ENCODE measurements at regions not wholly inside any gene's neighbourhood (a gene's known extent, or its start where the extent isn't known, plus 50 kb on each side); places are given as distances from the start of the nearest gene placed in this dataset.

- DNase-seq, result no peak
- Histone ChIP-seq H3K23ac (ENCODE audit: low read length) (no peak overlapping the region), H2AK5ac (ENCODE audit: low read length) (no peak overlapping the region), H3K4me2 (ENCODE audit: low read length) (no peak overlapping the region), H3K79me1 (ENCODE audit: low read length) (no peaks in the 10 kb centered on the region), H2BK120ac (ENCODE audit: insufficient read depth, low read length, poor library complexity) (no peak overlapping the region), H4K8ac (ENCODE audit: low read depth, low read length) (no peak overlapping the region), H3K9me3 (ENCODE audit: insufficient read depth, low read depth, low read length) (no peaks in the 10 kb centered on the region), H3K4me3 (ENCODE audit: low read depth, low read length) (no peak overlapping the region), H3K27ac (ENCODE audit: low read depth, low read length) (no peak overlapping the region), H3K18ac (ENCODE audit: low read length) (no peak overlapping the region), H3K27me3 (ENCODE audit: insufficient read depth, low read length) (no peaks in the 10 kb centered on the region), H3K4ac (ENCODE audit: low read depth, low read length) (no peak overlapping the region), H3K4me1 (ENCODE audit: control insufficient read depth in 1 of 2, insufficient read depth in 2 of 2, low read length in 2 of 2) (peaks cover 0 to 4% of the 10 kb centered on the region in 2 experiments), H4K12ac (ENCODE audit: low read depth, low read length) (no peak overlapping the region), H3K36me3 (ENCODE audit: control insufficient read depth in 1 of 2, insufficient read depth in 2 of 2, low read length in 2 of 2) (no peaks in the 10 kb centered on the region), H2BK5ac (ENCODE audit: low read depth, low read length, poor library complexity) (no peak overlapping the region), H2AFZ (ENCODE audit: insufficient read depth, low read length, poor library complexity) (no peak overlapping the region), H4K91ac (ENCODE audit: low read depth, low read length) (no peak overlapping the region), H3K14ac (ENCODE audit: low read length) (no peak overlapping the region), H3K79me2 (ENCODE audit: control insufficient read depth, insufficient read depth, low read length, poor library complexity) (no peaks in the 10 kb centered on the region), H3K9ac (ENCODE audit: low read length) (no peak overlapping the region), H2BK12ac (ENCODE audit: low read length) (no peak overlapping the region)
- no CpG with 5 or more reads among the region's 6 CpGs for WGBS (ENCODE audit: extremely low coverage, insufficient coverage, insufficient read length)
These were observed 222.7 kb upstream of the VCX3A start for GRCh38 chrX:6757631-6758030.

- Histone ChIP-seq H3K23ac (ENCODE audit: low read length) (no peak overlapping the region), H3K9me3 (ENCODE audit: insufficient read depth, low read depth, low read length) (no peaks in the 10 kb centered on the region), H2BK5ac (ENCODE audit: low read depth, low read length, poor library complexity) (no peak overlapping the region), H3K4me3 (ENCODE audit: low read depth, low read length) (no peak overlapping the region), H4K12ac (ENCODE audit: low read depth, low read length) (no peak overlapping the region), H3K4ac (ENCODE audit: low read depth, low read length) (no peak overlapping the region), H2AK5ac (ENCODE audit: low read length) (no peak overlapping the region), H3K79me1 (ENCODE audit: low read length) (no peaks in the 10 kb centered on the region), H2BK12ac (ENCODE audit: low read length) (no peak overlapping the region), H3K18ac (ENCODE audit: low read length) (no peak overlapping the region), H3K4me2 (ENCODE audit: low read length) (no peak overlapping the region), H3K27me3 (ENCODE audit: insufficient read depth, low read length) (no peaks in the 10 kb centered on the region), H2AFZ (ENCODE audit: insufficient read depth, low read length, poor library complexity) (no peak overlapping the region), H3K9ac (ENCODE audit: low read length) (no peak overlapping the region), H3K4me1 (ENCODE audit: control insufficient read depth in 1 of 2, insufficient read depth in 2 of 2, low read length in 2 of 2) (no peaks in the 10 kb centered on the region), H3K27ac (ENCODE audit: low read depth, low read length) (no peak overlapping the region), H3K36me3 (ENCODE audit: control insufficient read depth in 1 of 2, insufficient read depth in 2 of 2, low read length in 2 of 2) (no peaks in the 10 kb centered on the region), H4K8ac (ENCODE audit: low read depth, low read length) (no peak overlapping the region), H2BK120ac (ENCODE audit: insufficient read depth, low read length, poor library complexity) (no peak overlapping the region), H3K79me2 (ENCODE audit: control insufficient read depth, insufficient read depth, low read length, poor library complexity) (no peaks in the 10 kb centered on the region), H4K91ac (ENCODE audit: low read depth, low read length) (no peak overlapping the region), H3K14ac (ENCODE audit: low read length) (no peak overlapping the region)
- DNase-seq, result no peak
- WGBS (ENCODE audit: extremely low coverage, insufficient coverage, insufficient read length), result no CpG with 5 or more reads among the region's 3 CpGs
These were observed 213.7 kb upstream of the VCX3A start for GRCh38 chrX:6748595-6748994.

GRCh38 chrX:6738518-6739470, 203.9 kb upstream of the VCX3A start:
- Histone ChIP-seq H4K8ac (ENCODE audit: low read depth, low read length) (no peak overlapping the region), H2BK5ac (ENCODE audit: low read depth, low read length, poor library complexity) (no peak overlapping the region), H2AK5ac (ENCODE audit: low read length) (no peak overlapping the region), H3K9me3 (ENCODE audit: insufficient read depth, low read depth, low read length) (no peaks in the 10 kb centered on the region), H3K27me3 (ENCODE audit: insufficient read depth, low read length) (no peaks in the 10 kb centered on the region), H4K12ac (ENCODE audit: low read depth, low read length) (no peak overlapping the region), H3K4me3 (ENCODE audit: low read depth, low read length) (no peak overlapping the region), H2BK120ac (ENCODE audit: insufficient read depth, low read length, poor library complexity) (no peak overlapping the region), H3K27ac (ENCODE audit: low read depth, low read length) (no peak overlapping the region), H3K18ac (ENCODE audit: low read length) (no peak overlapping the region), H3K79me1 (ENCODE audit: low read length) (no peaks in the 10 kb centered on the region), H3K79me2 (ENCODE audit: control insufficient read depth, insufficient read depth, low read length, poor library complexity) (no peaks in the 10 kb centered on the region), H2BK12ac (ENCODE audit: low read length) (no peak overlapping the region), H3K36me3 (ENCODE audit: control insufficient read depth in 1 of 2, insufficient read depth in 2 of 2, low read length in 2 of 2) (no peaks in the 10 kb centered on the region), H3K4ac (ENCODE audit: low read depth, low read length) (no peak overlapping the region), H3K4me1 (ENCODE audit: control insufficient read depth in 1 of 2, insufficient read depth in 2 of 2, low read length in 2 of 2) (no peaks in the 10 kb centered on the region), H3K4me2 (ENCODE audit: low read length) (no peak overlapping the region), H4K91ac (ENCODE audit: low read depth, low read length) (no peak overlapping the region), H3K9ac (ENCODE audit: low read length) (no peak overlapping the region), H3K23ac (ENCODE audit: low read length) (no peak overlapping the region), H3K14ac (ENCODE audit: low read length) (no peak overlapping the region), H2AFZ (ENCODE audit: insufficient read depth, low read length, poor library complexity) (no peak overlapping the region)
- WGBS (ENCODE audit: extremely low coverage, insufficient coverage, insufficient read length), result no CpG with 5 or more reads among the region's 11 CpGs
- no peak for DNase-seq

- H2AFZ ChIP-seq (ENCODE audit: insufficient read depth, low read length, poor library complexity), result no peak overlapping the region
- H3K4me3 ChIP-seq (ENCODE audit: low read depth, low read length), result no peak overlapping the region
- H3K4me1 ChIP-seq (ENCODE audit: control insufficient read depth in 1 of 2, insufficient read depth in 2 of 2, low read length in 2 of 2), result no peaks in the 10 kb centered on the region
- no peak for DNase-seq
- no peak overlapping the region for H4K91ac ChIP-seq (ENCODE audit: low read depth, low read length)
- no peak overlapping the region for H3K23ac ChIP-seq (ENCODE audit: low read length)
- no peak overlapping the region for H2BK12ac ChIP-seq (ENCODE audit: low read length)
- WGBS (ENCODE audit: extremely low coverage, insufficient coverage, insufficient read length), result no CpG with 5 or more reads among the region's 6 CpGs
- no peaks in the 10 kb centered on the region for H3K79me2 ChIP-seq (ENCODE audit: control insufficient read depth, insufficient read depth, low read length, poor library complexity)
- H3K18ac ChIP-seq (ENCODE audit: low read length), result no peak overlapping the region
- no peak overlapping the region for H3K9ac ChIP-seq (ENCODE audit: low read length)
- no peak overlapping the region for H2BK120ac ChIP-seq (ENCODE audit: insufficient read depth, low read length, poor library complexity)
- no peak overlapping the region for H4K12ac ChIP-seq (ENCODE audit: low read depth, low read length)
- no peak overlapping the region for H3K4ac ChIP-seq (ENCODE audit: low read depth, low read length)
- no peaks in the 10 kb centered on the region for H3K9me3 ChIP-seq (ENCODE audit: insufficient read depth, low read depth, low read length)
- H4K8ac ChIP-seq (ENCODE audit: low read depth, low read length), result no peak overlapping the region
- H3K79me1 ChIP-seq (ENCODE audit: low read length), result no peaks in the 10 kb centered on the region
- no peak overlapping the region for H3K27ac ChIP-seq (ENCODE audit: low read depth, low read length)
- no peak overlapping the region for H3K14ac ChIP-seq (ENCODE audit: low read length)
- no peak overlapping the region for H2BK5ac ChIP-seq (ENCODE audit: low read depth, low read length, poor library complexity)
- no peaks in the 10 kb centered on the region for H3K27me3 ChIP-seq (ENCODE audit: insufficient read depth, low read length)
- no peak overlapping the region for H2AK5ac ChIP-seq (ENCODE audit: low read length)
- H3K36me3 ChIP-seq (ENCODE audit: control insufficient read depth in 1 of 2, insufficient read depth in 2 of 2, low read length in 2 of 2), result no peaks in the 10 kb centered on the region
- H3K4me2 ChIP-seq (ENCODE audit: low read length), result no peak overlapping the region
These were observed 200.1 kb upstream of the VCX3A start for GRCh38 chrX:6734844-6735634.
